CD4-positive, alpha-beta T cell treated with Interleukin-1 beta for 1 hour (primary cell): ENCODE measurements at regions not wholly inside any gene's neighbourhood (a gene's known extent, or its start where the extent isn't known, plus 50 kb on each side); places are given as distances from the start of the nearest gene placed in this dataset.

Experiments
- DNase-seq, 2 donors: peaks; one replicate each; pipeline ENCODE4 v3.0.0-alpha.2; 2020 to 2022

DNA sequence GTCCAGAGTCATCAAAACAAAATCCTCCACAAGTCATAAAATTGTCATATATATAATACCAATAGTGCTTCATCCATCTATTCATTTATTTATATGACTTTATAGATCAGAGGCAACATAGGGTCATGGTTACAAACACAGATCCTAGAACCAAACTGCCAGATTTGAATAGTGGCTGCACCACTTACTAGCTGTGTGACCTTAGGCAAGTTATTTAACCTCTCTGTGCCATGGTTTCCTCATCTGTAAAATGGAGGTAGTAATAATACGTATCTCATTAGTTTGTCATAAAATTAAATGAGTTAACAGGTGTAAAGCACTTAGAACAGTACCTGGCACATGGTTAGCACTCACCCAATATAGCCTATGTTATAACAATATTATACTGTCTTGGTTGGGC lies 58.9 kb upstream of the BZW1 start:
- DNase-seq: no peak

DNA sequence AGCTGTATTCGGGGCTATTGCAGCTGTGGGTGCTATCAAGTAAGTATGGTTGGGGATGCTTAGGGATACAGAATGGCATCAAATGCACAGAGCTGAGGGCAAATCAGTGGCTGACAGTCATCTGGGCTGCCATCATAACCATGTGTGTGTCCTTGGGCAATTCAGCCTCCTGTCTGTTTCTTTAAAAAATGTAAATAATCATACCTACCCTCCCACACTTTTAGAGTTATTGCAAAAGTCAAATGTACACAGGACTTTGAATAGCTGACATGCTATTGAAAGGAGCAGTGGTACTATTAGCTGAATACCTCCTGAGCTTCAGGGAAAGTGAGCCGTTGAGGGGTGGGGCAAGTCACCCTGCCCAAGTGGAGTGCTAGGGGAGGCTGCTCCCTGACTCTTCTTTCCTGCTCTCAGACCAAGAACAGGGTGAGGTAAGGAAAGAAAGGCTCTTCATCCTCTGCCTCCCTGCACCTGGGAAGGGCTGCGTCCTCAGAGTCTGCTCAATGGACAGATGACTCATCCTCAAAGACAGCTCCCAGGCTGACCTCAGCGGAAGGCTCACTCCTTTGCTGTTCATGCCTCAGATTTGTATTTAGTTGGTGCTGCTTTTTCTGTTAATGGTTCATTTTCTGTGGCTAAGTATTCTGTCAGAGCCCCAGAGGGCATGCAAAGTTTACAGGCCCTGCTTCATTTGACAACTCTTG lies 54.9 kb upstream of the BZW1 start:
- DNase-seq: no peak

DNA sequence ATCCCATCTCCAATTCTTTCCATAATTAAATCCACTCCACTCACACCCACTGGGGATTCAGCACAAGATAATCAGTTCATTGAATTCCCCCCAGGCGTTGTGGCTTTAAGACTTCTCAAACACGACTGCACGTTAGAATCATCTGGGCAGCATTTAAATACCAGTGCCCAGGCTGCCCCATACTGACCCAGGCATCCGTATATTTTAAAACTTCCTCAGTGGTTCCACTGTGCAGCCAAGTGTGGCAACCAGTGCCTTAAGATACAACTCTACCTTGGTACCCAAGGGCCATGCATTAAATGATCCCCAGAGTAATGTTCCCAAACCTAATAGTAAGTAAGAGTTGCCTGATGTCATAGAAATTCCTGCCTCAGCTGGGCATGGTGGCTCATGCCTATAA lies 54.3 kb upstream of the BZW1 start:
- DNase-seq: no peak

DNA sequence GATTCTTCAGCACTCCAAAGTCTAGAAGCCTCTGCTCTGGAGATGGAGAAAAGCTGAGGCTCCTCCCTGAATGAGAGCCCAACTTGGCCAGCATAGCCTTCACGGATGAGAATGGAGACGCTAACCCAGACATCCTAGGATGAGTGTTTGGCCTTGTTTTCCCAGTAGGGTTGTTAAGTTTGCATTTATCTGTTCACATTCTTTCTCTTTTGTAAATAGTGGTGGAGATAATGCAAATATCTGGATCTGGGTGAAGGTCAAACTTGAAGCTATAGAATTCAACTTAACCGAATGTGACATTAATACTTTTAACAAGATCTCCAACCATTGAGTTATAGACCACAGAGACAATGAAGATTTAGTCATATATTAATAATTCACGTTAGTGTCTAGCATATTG lies 53.4 kb upstream of the BZW1 start:
- no peak for DNase-seq

DNA sequence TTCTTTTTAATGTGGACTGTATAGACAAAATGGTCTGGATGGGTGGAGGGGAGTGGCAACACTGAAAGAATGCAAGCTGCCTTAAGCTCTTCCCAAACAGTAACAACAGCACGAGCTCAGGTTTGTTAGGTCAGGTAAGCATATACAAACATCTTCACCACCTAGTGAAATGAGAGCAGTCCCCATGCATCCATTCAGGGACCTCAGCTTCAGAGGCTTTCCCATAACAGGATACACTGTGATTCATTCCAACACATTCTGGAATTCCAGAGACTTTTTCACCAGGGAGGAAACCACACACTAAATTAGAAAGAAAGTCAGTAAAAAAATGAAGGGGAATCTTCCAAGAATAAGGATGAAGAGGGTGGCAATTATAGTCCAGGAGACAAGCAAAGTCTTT lies 50.4 kb upstream of the BZW1 start:
- DNase-seq: no peak
